Mesothelial cell of epicardium (in vitro differentiated cells): ENCODE measurements at regions not wholly inside any gene's neighbourhood (a gene's known extent, or its start where the extent isn't known, plus 50 kb on each side); places are given as distances from the start of the nearest gene placed in this dataset.
A peak's percentile ranks its signal among the peaks of the same experiment; 100 is the strongest.

Experiments used
- DNase-seq, 2 experiments: peaks; one replicate each; pipeline ENCODE4 v3.0.0; 2021; ENCODE audit warnings: low spot score in 2 of 2; ENCODE audit not compliant: unreplicated experiment in 2 of 2
- H3K27ac Mint-ChIP-seq: 2 replicates; pipeline ENCODE4 v1.8.0; 2021; ENCODE audit warnings: mixed read lengths
- H3K27me3 Mint-ChIP-seq: 2 replicates; pipeline ENCODE4 v1.8.0; 2021; ENCODE audit warnings: low read depth, mixed read lengths
- H3K36me3 Mint-ChIP-seq: 2 replicates; pipeline ENCODE4 v1.8.0; 2021; ENCODE audit warnings: mixed read lengths
- H3K4me1 Mint-ChIP-seq: 2 replicates; pipeline ENCODE4 v1.8.0; 2021; ENCODE audit warnings: mixed read lengths
- H3K4me3 Mint-ChIP-seq: 2 replicates; pipeline ENCODE4 v1.8.0; 2021; ENCODE audit warnings: mild to moderate bottlenecking, moderate library complexity, mixed read lengths
- H3K9me3 Mint-ChIP-seq: 2 replicates; pipeline ENCODE4 v1.8.0; 2021; ENCODE audit warnings: mixed read lengths
- CTCF ChIP-seq: fragments of 200-600 bp; sonication (generic); IDR thresholded peaks from one replicate; pipeline ENCODE4 v1.5.0; 2021; ENCODE audit warnings: antibody characterized with exemption; ENCODE audit not compliant: unreplicated experiment

GRCh38 chr22:49353235-49353634 lies 474.4 kb downstream of the BRD1 start:
- Mint-ChIP-seq H3K36me3 (no peaks in the 10 kb centered on the region), H3K9me3 (no peaks in the 10 kb centered on the region), H3K27ac (no peak overlapping the region), H3K4me3 (no peak overlapping the region), H3K27me3 (peaks cover 7% of the 10 kb centered on the region), H3K4me1 (peaks cover 17% of the 10 kb centered on the region)
- TF ChIP-seq CTCF = no peak
- DNase-seq = peak in 1 of 2 experiments; percentile 14

GRCh38 chr22:49352361-49353169 lies 475.1 kb downstream of the BRD1 start:
- TF ChIP-seq CTCF = no peak
- no peaks in the 10 kb centered on the region for H3K9me3 Mint-ChIP-seq
- peaks cover 7% of the 10 kb centered on the region for H3K27me3 Mint-ChIP-seq
- DNase-seq = peak in 1 of 2 experiments; percentile 29
- no peak overlapping the region for H3K27ac Mint-ChIP-seq
- H3K36me3 Mint-ChIP-seq = no peaks in the 10 kb centered on the region
- no peak overlapping the region for H3K4me3 Mint-ChIP-seq
- peaks cover 17% of the 10 kb centered on the region for H3K4me1 Mint-ChIP-seq

GRCh38 chr22:49351761-49352227 lies 475.9 kb downstream of the BRD1 start:
- Mint-ChIP-seq H3K27ac (no peak overlapping the region), H3K36me3 (no peaks in the 10 kb centered on the region), H3K4me3 (no peak overlapping the region), H3K4me1 (peaks cover 17% of the 10 kb centered on the region), H3K9me3 (no peaks in the 10 kb centered on the region), H3K27me3 (peaks cover 7% of the 10 kb centered on the region)
- peak in 1 of 2 experiments; percentile 33 for DNase-seq
- TF ChIP-seq CTCF = no peak

GRCh38 chr22:49350441-49351121 lies 477.1 kb downstream of the BRD1 start:
- TF ChIP-seq CTCF = no peak
- Mint-ChIP-seq H3K27me3 (peaks cover 11% of the 10 kb centered on the region), H3K4me3 (no peak overlapping the region), H3K36me3 (no peaks in the 10 kb centered on the region), H3K4me1 (peaks cover 17% of the 10 kb centered on the region), H3K27ac (no peak overlapping the region), H3K9me3 (no peaks in the 10 kb centered on the region)
- no peak for DNase-seq

GRCh38 chr22:49349841-49350381 lies 477.8 kb downstream of the BRD1 start:
- peaks cover 11% of the 10 kb centered on the region for H3K27me3 Mint-ChIP-seq
- H3K9me3 Mint-ChIP-seq = no peaks in the 10 kb centered on the region
- no peak for TF ChIP-seq CTCF
- DNase-seq = no peak
- no peak overlapping the region for H3K4me3 Mint-ChIP-seq
- H3K27ac Mint-ChIP-seq = no peak overlapping the region
- H3K4me1 Mint-ChIP-seq = peaks cover 12% of the 10 kb centered on the region
- H3K36me3 Mint-ChIP-seq = no peaks in the 10 kb centered on the region
